Transverse colon (tissue), 4 donors: ENCODE measurements at regions not wholly inside any gene's neighbourhood (a gene's known extent, or its start where the extent isn't known, plus 50 kb on each side); places are given as distances from the start of the nearest gene placed in this dataset.

Experiments used
- DNase-seq: peaks from one replicate; pipeline ENCODE4 v3.0.0-alpha.2; 2019
- H3K27ac ChIP-seq, 4 donors: fragments of 200-600 bp; sonication (generic); 2 replicates each; pipeline ENCODE4 v1.5.1; 2016 to 2018; ENCODE audit warnings: inconsistent platforms in 4 of 4
- H3K27me3 ChIP-seq: fragments of 200-600 bp; sonication (generic); 2 replicates; pipeline ENCODE4 v1.5.1; 2017; ENCODE audit warnings: inconsistent platforms
- H3K36me3 ChIP-seq, 4 donors: fragments of 200-600 bp; sonication (generic); 2 replicates each; pipeline ENCODE4 v1.5.1; 2017 to 2019; ENCODE audit warnings: inconsistent platforms in 4 of 4
- H3K4me1 ChIP-seq, 4 donors: fragments of 200-600 bp; sonication (generic); 2 replicates each; pipeline ENCODE4 v1.5.1; 2017 to 2020; ENCODE audit warnings: inconsistent platforms in 4 of 4
- H3K4me3 ChIP-seq, 4 donors: fragments of 200-600 bp; sonication (generic); 1 replicate in 1 of 4; 2 replicates in 3 of 4; pipeline versions ENCODE4 v1.5.1 to v1.6.1; 2017 to 2019; ENCODE audit warnings: inconsistent platforms in 4 of 4
- H3K9me3 ChIP-seq, 2 donors: fragments of 200-600 bp; sonication (generic); 2 replicates each; pipeline ENCODE4 v1.5.1; 2017 to 2019; ENCODE audit warnings: inconsistent platforms in 2 of 2
- CTCF ChIP-seq, 5 experiments: fragments of 200-600 bp in 3 of 5; fragments of 450-650 bp in 2 of 5; sonication (generic) in 3 of 5; IDR thresholded peaks; 1 replicate in 2 of 5; 2 replicates in 3 of 5; pipeline ENCODE4 v1.5.1; 2016 to 2017; ENCODE audit warnings: antibody characterized with exemption in 5 of 5, inconsistent platforms in 3 of 5, mild to moderate bottlenecking in 2 of 5, moderate library complexity in 1 of 5
- EP300 ChIP-seq: sonication (generic); formaldehyde crosslinking; IDR thresholded peaks from one replicate; pipeline ENCODE4 v1.6.1; 2017; ENCODE audit warnings: antibody characterized with exemption, low read depth
- POLR2A ChIP-seq: fragments of 450-650 bp; IDR thresholded peaks from one replicate; pipeline ENCODE4 v1.6.1; 2016; ENCODE audit warnings: antibody characterized with exemption, mild to moderate bottlenecking, moderate library complexity
- POLR2AphosphoS5 ChIP-seq, 3 donors: sonication (generic); formaldehyde crosslinking; IDR thresholded peaks; one replicate each; pipeline ENCODE4 v1.6.1; 2016; ENCODE audit warnings: antibody characterized with exemption in 3 of 3
- WGBS, 2 donors: methylation state at CpG; one replicate each; pipeline ENCODE4 v1.1.5; 2018; ENCODE audit warnings: low coverage in 1 of 2; 5-methylcytosine and 5-hydroxymethylcytosine counted together
- in situ Hi-C, 4 donors: fragments of 200-750 bp; cut with MboI; loops; one replicate each; pipeline versions ENCODE4 v1.15.0 to v1.15.1; 2017; ENCODE audit warnings: low sequenced_read_pairs in 3 of 4, low pct_ligation_motif_present in 1 of 4, low pct_unique_long_range_greater_than_20kb in 1 of 4
- intact Hi-C: fragments of 100-400 bp; cut with DNase I; formaldehyde crosslinking; loops from one replicate; pipeline ENCODE4 v1.15.1; 2023; ENCODE audit warnings: low total_unique reads

- H3K4me1 ChIP-seq: no peaks in the 10 kb centered on the region
- intact Hi-C loops (no loop called here), in situ Hi-C loops (no loop called here)
- H3K36me3 ChIP-seq: no peaks in the 10 kb centered on the region
- WGBS, 2 donors: 49 to 72% methylated on average over 2 of the region's 2 CpGs
- no peak for DNase-seq
- H3K4me3 ChIP-seq: no peak overlapping the region
- no peak for TF ChIP-seq EP300
- no peak for TF ChIP-seq CTCF (IDR thresholded peaks at IDR 0.05)
- no peak for TF ChIP-seq POLR2AphosphoS5 (IDR thresholded peaks at IDR 0.05)
- TF ChIP-seq POLR2A: no peak
- no peaks in the 10 kb centered on the region for H3K9me3 ChIP-seq
- H3K27me3 ChIP-seq: no peaks in the 10 kb centered on the region
- H3K27ac ChIP-seq: no peak overlapping the region
Measured at GRCh38 chr2:188701836-188702235, 272.3 kb upstream of the COL3A1 start.

- Histone ChIP-seq H3K4me3 (no peak overlapping the region), H3K9me3 (peaks cover 6% of the 10 kb centered on the region in 2 donors), H3K27ac (no peak overlapping the region), H3K36me3 (no peaks in the 10 kb centered on the region), H3K4me1 (no peaks in the 10 kb centered on the region), H3K27me3 (no peaks in the 10 kb centered on the region)
- WGBS, 2 donors: 82 to 83% methylated on average over 2 of the region's 2 CpGs
- intact Hi-C loops: no loop called here
- in situ Hi-C loops: no loop called here
- TF ChIP-seq POLR2AphosphoS5 (IDR thresholded peaks at IDR 0.05) (no peak), CTCF (IDR thresholded peaks at IDR 0.05) (no peak), POLR2A (no peak), EP300 (no peak)
- no peak for DNase-seq
Measured at GRCh38 chr2:188705191-188705590, 269.0 kb upstream of the COL3A1 start.

- DNase-seq: no peak
- Histone ChIP-seq H3K27me3 (no peaks in the 10 kb centered on the region), H3K9me3 (peaks cover 6 to 8% of the 10 kb centered on the region in 2 donors), H3K36me3 (no peaks in the 10 kb centered on the region), H3K4me1 (no peaks in the 10 kb centered on the region), H3K27ac (no peak overlapping the region), H3K4me3 (no peak overlapping the region)
- WGBS, 2 donors: 82% methylated on average over 1 of the region's 1 CpG
- TF ChIP-seq CTCF (IDR thresholded peaks at IDR 0.05) (no peak), POLR2AphosphoS5 (IDR thresholded peaks at IDR 0.05) (no peak), POLR2A (no peak), EP300 (no peak)
- intact Hi-C loops: no loop called here
- in situ Hi-C loops: no loop called here
Measured at GRCh38 chr2:188713961-188714360, 260.2 kb upstream of the COL3A1 start.

- no peaks in the 10 kb centered on the region for H3K9me3 ChIP-seq
- in situ Hi-C loops: no loop called here
- no peaks in the 10 kb centered on the region for H3K4me1 ChIP-seq
- WGBS, 2 donors: 60 to 84% methylated on average over 2 of the region's 2 CpGs
- H3K4me3 ChIP-seq: no peak overlapping the region
- no peak overlapping the region for H3K27ac ChIP-seq
- no peaks in the 10 kb centered on the region for H3K27me3 ChIP-seq
- intact Hi-C loops: no loop called here
- TF ChIP-seq POLR2AphosphoS5 (IDR thresholded peaks at IDR 0.05): no peak
- TF ChIP-seq EP300: no peak
- no peak for TF ChIP-seq CTCF (IDR thresholded peaks at IDR 0.05)
- TF ChIP-seq POLR2A: no peak
- H3K36me3 ChIP-seq: no peaks in the 10 kb centered on the region
- no peak for DNase-seq
Measured at GRCh38 chr2:188720811-188721605, 253.2 kb upstream of the COL3A1 start.
